OCI-LY7 (cell line): ENCODE measurements at regions not wholly inside any gene's neighbourhood (a gene's known extent, or its start where the extent isn't known, plus 50 kb on each side); places are given as distances from the start of the nearest gene placed in this dataset.

Experiments
- BruUV-seq: library from RNA; stranded (reverse); fragments of 400-500 nt; replicated peaks from 2 replicates; lab custom pipeline; 2021; lab: Mats Ljungman, UMichigan
- CTCF ChIA-PET: fragments of 300-600 bp; sonication (Branson Sonifier 250); formaldehyde crosslinking; loops from one replicate; lab custom pipeline; 2022; ENCODE audit warnings: antibody characterized with exemption; ENCODE audit not compliant: unreplicated experiment; lab: Charles Lee
- POLR2A ChIA-PET: fragments of 300-600 bp; sonication (Branson Sonifier 250); formaldehyde crosslinking; loops from one replicate; lab custom pipeline; 2022; ENCODE audit warnings: antibody characterized with exemption; lab: Charles Lee
- DNase-seq: peaks from one replicate; pipeline ENCODE4 v3.0.0-alpha.2; 2015; ENCODE audit warnings: low spot score
- H2AFZ ChIP-seq: fragments of 200-600 bp; sonication (generic), shearing (Covaris generic); 2 replicates; pipeline ENCODE4 v1.6.1; 2014; ENCODE audit warnings: mild to moderate bottlenecking, antibody characterized with exemption, low read length, moderate library complexity
- H3K27ac ChIP-seq: fragments of 200-600 bp; sonication (generic); 2 replicates; pipeline ENCODE4 v1.5.1; 2014; ENCODE audit warnings: mixed run types, low read depth, mild to moderate bottlenecking, moderate library complexity, low read length, inconsistent platforms; ENCODE audit not compliant: poor library complexity, severe bottlenecking
- H3K36me3 ChIP-seq: fragments of 200-600 bp; sonication (generic); 2 replicates; pipeline ENCODE4 v1.6.1; 2014; ENCODE audit warnings: mild to moderate bottlenecking, antibody characterized with exemption, low read length, moderate library complexity, mixed read lengths; ENCODE audit not compliant: insufficient read depth
- H3K4me1 ChIP-seq: fragments of 200-600 bp; sonication (generic); 2 replicates; pipeline ENCODE4 v1.5.1; 2014; ENCODE audit warnings: mild to moderate bottlenecking, low read length; ENCODE audit not compliant: insufficient read depth, poor library complexity, severe bottlenecking
- H3K4me2 ChIP-seq: fragments of 200-600 bp; sonication (generic); 2 replicates; pipeline ENCODE4 v1.6.1; 2014; ENCODE audit warnings: mild to moderate bottlenecking, low read length
- H3K4me3 ChIP-seq: fragments of 200-600 bp; sonication (generic); 2 replicates; pipeline ENCODE4 v1.5.1; 2014; ENCODE audit warnings: mild to moderate bottlenecking, low read depth, low read length; ENCODE audit not compliant: poor library complexity, severe bottlenecking
- H3K79me2 ChIP-seq: fragments of 200-600 bp; sonication (generic); 2 replicates; pipeline ENCODE4 v1.6.1; 2016; ENCODE audit warnings: low read depth, mild to moderate bottlenecking, low read length, moderate library complexity, mixed read lengths; ENCODE audit not compliant: insufficient read depth
- H3K9me2 ChIP-seq: fragments of 200-600 bp; sonication (generic); 2 replicates; pipeline ENCODE4 v1.6.1; 2016; ENCODE audit warnings: mild to moderate bottlenecking, low read length, mixed read lengths; ENCODE audit not compliant: insufficient read depth
- H3K9me3 ChIP-seq: fragments of 200-600 bp; sonication (generic); 2 replicates; pipeline ENCODE4 v1.6.1; 2014; ENCODE audit warnings: mild to moderate bottlenecking, mixed run types, low read length, mixed read lengths
- H4K20me1 ChIP-seq: fragments of 200-600 bp; sonication (generic); 2 replicates; pipeline ENCODE4 v1.6.1; 2014; ENCODE audit warnings: mild to moderate bottlenecking, antibody characterized with exemption, low read length, moderate library complexity, mixed read lengths; ENCODE audit not compliant: insufficient read depth
- CTCF ChIP-seq: fragments of 200-600 bp; sonication (generic); conservative IDR thresholded peaks from 2 replicates; pipeline ENCODE4 v1.5.1; 2014; ENCODE audit warnings: mild to moderate bottlenecking, antibody characterized with exemption, low read length, moderate library complexity, mixed read lengths
- EZH2phosphoT487 ChIP-seq: fragments of 200-600 bp; sonication (generic); IDR thresholded peaks from 2 replicates; pipeline ENCODE4 v1.6.1; 2018; ENCODE audit warnings: low read depth, borderline replicate concordance, mild to moderate bottlenecking, mixed run types, antibody characterized with exemption, low read length, moderate library complexity, mixed read lengths
- intact Hi-C: fragments of 100-400 bp; cut with micrococcal nuclease; formaldehyde crosslinking; loops from one replicate; pipeline ENCODE4 v1.10.0; 2022; ENCODE audit not compliant: unreplicated experiment

- H3K79me2 ChIP-seq: no peaks in the 10 kb centered on the region
- no peak for DNase-seq
- no peak overlapping the region for H2AFZ ChIP-seq
- no peak for TF ChIP-seq CTCF
- no peak for TF ChIP-seq EZH2phosphoT487
- ChIA-PET CTCF (no interaction called here), POLR2A (no interaction called here)
- no peaks in the 10 kb centered on the region for H4K20me1 ChIP-seq
- no peak overlapping the region for H3K4me3 ChIP-seq
- no peak overlapping the region for H3K4me2 ChIP-seq
- intact Hi-C loops: no loop called here
- H3K9me2 ChIP-seq: no peaks in the 10 kb centered on the region
- H3K4me1 ChIP-seq: no peaks in the 10 kb centered on the region
- H3K36me3 ChIP-seq: no peaks in the 10 kb centered on the region
- BruUV-seq: no TSS peak
- H3K27ac ChIP-seq: no peak overlapping the region
- H3K9me3 ChIP-seq: no peaks in the 10 kb centered on the region
Measured at GRCh38 chr16:79748629-79749028, 148.1 kb upstream of the MAF start.

GRCh38 chr16:79747688-79748087 is 147.2 kb upstream of the MAF start:
- H3K27ac ChIP-seq: no peak overlapping the region
- POLR2A ChIA-PET: no interaction called here
- BruUV-seq: no TSS peak

More at GRCh38 chr16:79747688-79748087, 147.2 kb upstream of the MAF start:
- Histone ChIP-seq H2AFZ (no peak overlapping the region), H3K9me3 (no peaks in the 10 kb centered on the region), H3K36me3 (no peaks in the 10 kb centered on the region), H4K20me1 (no peaks in the 10 kb centered on the region), H3K4me1 (no peaks in the 10 kb centered on the region), H3K9me2 (no peaks in the 10 kb centered on the region), H3K79me2 (no peaks in the 10 kb centered on the region), H3K4me2 (no peak overlapping the region), H3K4me3 (no peak overlapping the region)
- intact Hi-C loops: no loop called here
- TF ChIP-seq EZH2phosphoT487 (no peak), CTCF (no peak)
- DNase-seq: no peak
- CTCF ChIA-PET: no interaction called here
